ENCODE measurements at regions not wholly inside any gene's neighbourhood (a gene's known extent, or its start where the extent isn't known, plus 50 kb on each side); places are given as distances from the start of the nearest gene placed in this dataset.

DNA sequence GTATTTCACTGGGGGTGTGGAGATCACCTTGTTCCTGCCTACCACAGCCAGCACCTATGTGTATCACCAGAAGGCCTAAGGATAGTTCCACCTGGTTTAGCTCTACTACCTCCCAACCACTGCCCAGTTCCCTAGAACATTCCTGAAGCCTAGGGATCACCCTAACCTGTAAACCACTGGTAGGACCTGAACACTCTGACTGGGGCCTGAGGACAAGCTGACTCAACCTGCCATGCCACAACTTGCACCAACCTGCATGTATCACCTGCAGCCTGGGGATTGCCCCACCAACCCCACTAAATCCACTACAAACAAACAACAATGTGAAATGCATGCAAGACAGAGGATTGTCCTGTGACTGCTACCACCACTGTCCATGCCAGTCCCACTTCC, 128.1 kb downstream of the KIF2B start:
- Mint-ChIP-seq H3K9me3 (ENCODE audit: insufficient read depth) (peaks cover 21% of the 10 kb centered on the region), H3K4me1 (no peaks in the 10 kb centered on the region), H3K27me3 (no peaks in the 10 kb centered on the region), H3K4me3 (no peak overlapping the region), H3K27ac (no peak overlapping the region)
- CTCF ChIA-PET = no interaction called here
- H3K36me3 ChIP-seq (replicated peaks in 1 of 2; ENCODE audit: control extremely low read depth in 1 of 2, control insufficient read depth in 1 of 2, extremely low read depth in 1 of 2, insufficient read depth in 2 of 2, low read length in 1 of 2) = no peaks in the 10 kb centered on the region
- no peaks in the 10 kb centered on the region for H3K27me3 ChIP-seq (replicated peaks in 1 of 4; ENCODE audit: control extremely low read depth in 1 of 4, control insufficient read depth in 3 of 4, insufficient read depth in 4 of 4, low read length in 3 of 4)
- no peak overlapping the region for H3K4me3 ChIP-seq (ENCODE audit: control extremely low read depth in 1 of 5, extremely low read depth in 1 of 5, insufficient read depth in 1 of 5, low read depth in 2 of 5, low read length in 4 of 5)
- POLR2A ChIA-PET = no interaction called here
- no peak overlapping the region for H2AFZ ChIP-seq (ENCODE audit: insufficient read depth, low read depth, low read length, poor library complexity, severe bottlenecking)
- no peaks in the 10 kb centered on the region for H3K79me2 ChIP-seq (ENCODE audit: control insufficient read depth, insufficient read depth, low read length)
- no peaks in the 10 kb centered on the region for H3K4me1 ChIP-seq (ENCODE audit: control insufficient read depth in 2 of 2, insufficient read depth in 2 of 2, low read length in 2 of 2)
- DNase-seq (no peak), ATAC-seq (ENCODE audit: low read depth) (no peak)
- no peak overlapping the region for H3K4me2 ChIP-seq (replicated peaks; ENCODE audit: low read depth, low read length, poor library complexity, severe bottlenecking)
- no peak overlapping the region for H3K27ac ChIP-seq (ENCODE audit: low read length in 2 of 2)
- intact Hi-C loops (cut with micrococcal nuclease) = no loop called here
- H3K9me3 ChIP-seq (ENCODE audit: control extremely low read depth in 1 of 3, control insufficient read depth in 2 of 3, insufficient read depth in 1 of 3, low read length in 2 of 3) = peaks cover 0 to 17% (median 15%) of the 10 kb centered on the region in 3 donors
- no peaks in the 10 kb centered on the region for H4K20me1 ChIP-seq (ENCODE audit: control insufficient read depth, insufficient read depth, low read length, poor library complexity, severe bottlenecking)
- TF ChIP-seq EZH2 (IDR thresholded peaks at IDR 0.05; ENCODE audit: borderline replicate concordance, insufficient read depth, low read depth, low read length, poor library complexity, severe bottlenecking) = no peak
- TF ChIP-seq, protein P1, sequence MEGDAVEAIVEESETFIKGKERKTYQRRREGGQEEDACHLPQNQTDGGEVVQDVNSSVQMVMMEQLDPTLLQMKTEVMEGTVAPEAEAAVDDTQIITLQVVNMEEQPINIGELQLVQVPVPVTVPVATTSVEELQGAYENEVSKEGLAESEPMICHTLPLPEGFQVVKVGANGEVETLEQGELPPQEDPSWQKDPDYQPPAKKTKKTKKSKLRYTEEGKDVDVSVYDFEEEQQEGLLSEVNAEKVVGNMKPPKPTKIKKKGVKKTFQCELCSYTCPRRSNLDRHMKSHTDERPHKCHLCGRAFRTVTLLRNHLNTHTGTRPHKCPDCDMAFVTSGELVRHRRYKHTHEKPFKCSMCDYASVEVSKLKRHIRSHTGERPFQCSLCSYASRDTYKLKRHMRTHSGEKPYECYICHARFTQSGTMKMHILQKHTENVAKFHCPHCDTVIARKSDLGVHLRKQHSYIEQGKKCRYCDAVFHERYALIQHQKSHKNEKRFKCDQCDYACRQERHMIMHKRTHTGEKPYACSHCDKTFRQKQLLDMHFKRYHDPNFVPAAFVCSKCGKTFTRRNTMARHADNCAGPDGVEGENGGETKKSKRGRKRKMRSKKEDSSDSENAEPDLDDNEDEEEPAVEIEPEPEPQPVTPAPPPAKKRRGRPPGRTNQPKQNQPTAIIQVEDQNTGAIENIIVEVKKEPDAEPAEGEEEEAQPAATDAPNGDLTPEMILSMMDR (IDR thresholded peaks at IDR 0.05) = no peak
- H3K9ac ChIP-seq (ENCODE audit: low read length) = no peak overlapping the region

DNA sequence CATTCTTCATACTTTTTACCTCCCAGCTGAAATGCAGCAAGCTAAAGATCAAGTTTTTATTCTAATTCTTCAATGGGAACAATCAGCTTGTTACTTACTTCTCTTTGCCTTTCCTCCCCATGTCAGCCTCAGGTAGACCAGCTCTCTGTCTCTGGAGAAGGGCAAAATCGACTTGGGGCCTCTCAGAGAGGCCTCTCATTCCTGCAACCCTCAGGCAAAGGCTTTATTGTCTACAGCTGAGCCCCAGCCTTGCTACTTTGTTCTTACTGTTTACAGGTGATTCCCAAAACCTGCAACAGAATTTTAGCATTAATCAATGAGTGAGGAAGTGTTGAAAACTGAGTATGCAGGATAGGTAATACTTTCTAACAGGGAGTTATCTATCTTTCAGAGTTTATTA, 148.6 kb downstream of the KIF2B start:
- Histone ChIP-seq H3K27me3 (replicated peaks in 1 of 4; ENCODE audit: control extremely low read depth in 1 of 4, control insufficient read depth in 3 of 4, insufficient read depth in 4 of 4, low read length in 3 of 4) (no peaks in the 10 kb centered on the region), H4K20me1 (ENCODE audit: control insufficient read depth, insufficient read depth, low read length, poor library complexity, severe bottlenecking) (no peaks in the 10 kb centered on the region), H3K9ac (ENCODE audit: low read length) (no peak overlapping the region), H3K79me2 (ENCODE audit: control insufficient read depth, insufficient read depth, low read length) (no peaks in the 10 kb centered on the region), H3K27ac (ENCODE audit: low read length in 2 of 2) (no peak overlapping the region), H2AFZ (ENCODE audit: insufficient read depth, low read depth, low read length, poor library complexity, severe bottlenecking) (no peak overlapping the region), H3K4me1 (ENCODE audit: control insufficient read depth in 2 of 2, insufficient read depth in 2 of 2, low read length in 2 of 2) (no peaks in the 10 kb centered on the region), H3K4me3 (ENCODE audit: control extremely low read depth in 1 of 5, extremely low read depth in 1 of 5, insufficient read depth in 1 of 5, low read depth in 2 of 5, low read length in 4 of 5) (no peak overlapping the region), H3K36me3 (replicated peaks in 1 of 2; ENCODE audit: control extremely low read depth in 1 of 2, control insufficient read depth in 1 of 2, extremely low read depth in 1 of 2, insufficient read depth in 2 of 2, low read length in 1 of 2) (no peaks in the 10 kb centered on the region), H3K9me3 (ENCODE audit: control extremely low read depth in 1 of 3, control insufficient read depth in 2 of 3, insufficient read depth in 1 of 3, low read length in 2 of 3) (peaks cover 0 to 7% (median 0%) of the 10 kb centered on the region in 3 donors), H3K4me2 (replicated peaks; ENCODE audit: low read depth, low read length, poor library complexity, severe bottlenecking) (no peak overlapping the region)
- no peaks in the 10 kb centered on the region for H3K4me1 Mint-ChIP-seq
- TF ChIP-seq, protein P1 (IDR thresholded peaks at IDR 0.05) = no peak
- no peak for TF ChIP-seq EZH2 (IDR thresholded peaks at IDR 0.05; ENCODE audit: borderline replicate concordance, insufficient read depth, low read depth, low read length, poor library complexity, severe bottlenecking)
- intact Hi-C loops (cut with micrococcal nuclease) = no loop called here
- H3K9me3 Mint-ChIP-seq (ENCODE audit: insufficient read depth) = peaks cover 2% of the 10 kb centered on the region
- H3K27me3 Mint-ChIP-seq = no peaks in the 10 kb centered on the region
- ChIA-PET CTCF (no interaction called here), POLR2A (no interaction called here)
- H3K27ac Mint-ChIP-seq = no peak overlapping the region
- no peak for DNase-seq
- H3K4me3 Mint-ChIP-seq = no peak overlapping the region
- no peak for ATAC-seq (ENCODE audit: low read depth)
- WGBS (ENCODE audit: insufficient coverage) = no CpG with 5 or more reads among the region's 1 CpG
